GM21381 (cell line): ENCODE measurements at regions not wholly inside any gene's neighbourhood (a gene's known extent, or its start where the extent isn't known, plus 50 kb on each side); places are given as distances from the start of the nearest gene placed in this dataset.
"Not testable (repeated sequence)": the region's sequence is repeated elsewhere in the genome, so short reads cannot be mapped to it uniquely, and the experiment has no call there.

ENCODE experiments used
- ATAC-seq: cut with Tn5 transposase; IDR thresholded peaks from one replicate; pipeline ENCODE4 v1.9.1; 2021; ENCODE audit warnings: mild to moderate bottlenecking, moderate library complexity; ENCODE audit not compliant: unreplicated experiment

DNA sequence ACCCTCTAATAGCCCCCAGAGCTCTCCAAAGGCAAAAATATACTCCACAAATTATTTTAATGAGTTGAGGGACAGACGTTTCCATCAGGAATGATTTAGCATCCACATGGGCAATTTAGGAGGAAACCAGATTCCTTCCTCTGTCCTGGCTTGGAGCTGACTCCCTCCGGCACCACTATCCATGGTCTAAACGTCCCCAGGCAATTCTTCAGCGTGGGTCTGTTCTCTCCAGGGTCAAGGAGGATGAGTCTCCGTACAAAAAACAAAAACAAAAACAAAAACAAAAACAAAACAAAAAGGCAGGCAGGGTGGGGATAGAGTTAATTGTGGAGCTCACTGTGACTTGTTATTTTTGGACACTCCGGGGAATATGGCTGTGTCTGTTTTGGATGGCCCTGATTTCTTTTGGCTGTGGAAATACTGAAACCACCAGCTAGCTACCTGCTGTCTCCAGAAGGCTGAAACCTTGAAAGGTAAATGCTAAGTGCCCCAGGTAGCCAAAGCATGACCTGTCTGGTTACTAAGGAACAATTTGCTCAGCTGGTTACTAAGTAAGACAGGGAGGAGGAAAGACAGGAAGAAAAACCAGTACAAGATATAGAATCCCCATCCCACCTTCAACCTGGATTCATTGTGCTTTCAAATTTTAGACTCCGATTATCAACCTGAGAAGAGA, 419.1 kb upstream of the LCORL start:
- ATAC-seq, result no peak

DNA sequence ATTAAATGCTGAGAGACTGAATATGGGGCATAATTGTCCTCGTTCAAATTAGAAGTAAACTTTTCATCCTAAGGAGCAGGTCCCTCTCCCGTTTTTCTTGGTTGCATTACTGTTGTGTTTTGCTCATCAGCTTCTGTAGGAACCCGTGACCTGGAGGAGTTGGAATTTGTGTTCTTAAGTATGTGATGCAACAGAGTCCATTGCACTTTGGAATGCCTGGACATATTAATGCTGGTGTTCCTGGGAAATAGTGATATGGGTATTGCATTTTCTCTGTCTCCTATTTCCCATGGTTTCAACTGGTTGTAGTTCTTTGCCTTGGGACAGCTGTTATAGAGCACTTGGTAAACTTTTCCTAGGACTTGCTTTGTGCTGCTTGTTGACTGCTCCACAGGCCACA, 417.8 kb upstream of the LCORL start:
- no peak for ATAC-seq

DNA sequence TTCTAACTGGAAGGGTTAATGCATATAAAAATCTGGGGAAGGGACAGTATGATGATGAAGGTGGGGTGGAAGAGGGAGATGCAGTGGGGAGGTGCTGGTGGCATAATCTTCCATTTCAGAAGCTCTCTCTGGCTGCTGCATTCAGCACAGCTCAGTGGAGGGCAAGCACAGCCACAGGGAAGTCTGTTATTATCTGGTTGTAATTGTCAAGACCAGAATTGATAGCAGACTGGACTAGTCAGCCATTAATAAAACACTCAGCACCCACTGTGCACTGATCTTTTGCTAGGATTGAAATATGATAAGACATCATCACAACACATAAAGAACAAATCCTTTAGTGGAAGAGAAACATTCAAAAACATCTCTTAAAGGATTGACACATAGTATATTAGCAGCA, 414.2 kb upstream of the LCORL start:
- ATAC-seq, result no peak

DNA sequence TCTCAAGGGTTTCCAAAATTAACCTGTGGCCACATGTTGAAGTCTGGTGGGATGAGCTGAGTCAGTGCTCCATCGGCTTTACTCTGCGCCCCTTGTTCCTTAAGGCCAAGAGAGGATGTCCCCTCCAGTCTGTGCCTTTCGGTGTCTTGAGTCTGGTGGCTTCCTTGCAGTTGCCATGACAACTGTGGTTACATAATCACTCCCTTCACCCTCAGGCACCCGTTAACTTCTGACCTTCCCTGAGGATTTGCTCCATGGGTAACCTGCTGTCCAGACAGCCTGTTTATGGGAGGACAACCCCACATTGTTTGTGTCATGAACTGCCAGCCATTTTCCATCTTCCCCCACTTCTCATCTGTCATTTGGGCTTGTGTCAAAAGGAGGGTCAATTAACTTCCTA, 401.1 kb upstream of the LCORL start:
- ATAC-seq, result no peak

DNA sequence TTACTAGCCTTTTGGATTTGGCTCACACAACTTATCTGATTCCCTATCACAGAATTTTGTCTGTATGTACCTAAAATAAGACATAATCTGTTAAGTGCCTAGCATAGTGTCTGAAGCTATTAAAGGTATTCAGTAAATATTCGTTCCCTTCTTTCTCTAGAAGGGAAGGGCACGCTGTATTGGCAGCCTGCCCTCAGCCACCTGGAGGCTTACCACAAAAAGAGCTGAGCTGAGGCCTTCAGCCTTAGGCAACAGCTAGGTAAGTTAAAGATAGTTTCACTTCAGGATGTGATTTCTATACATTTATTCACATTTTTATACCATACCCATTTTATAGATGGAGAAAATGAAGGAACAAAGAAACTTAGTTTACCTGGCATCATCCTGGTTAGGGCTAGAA, 400.0 kb upstream of the LCORL start:
- no peak for ATAC-seq

DNA sequence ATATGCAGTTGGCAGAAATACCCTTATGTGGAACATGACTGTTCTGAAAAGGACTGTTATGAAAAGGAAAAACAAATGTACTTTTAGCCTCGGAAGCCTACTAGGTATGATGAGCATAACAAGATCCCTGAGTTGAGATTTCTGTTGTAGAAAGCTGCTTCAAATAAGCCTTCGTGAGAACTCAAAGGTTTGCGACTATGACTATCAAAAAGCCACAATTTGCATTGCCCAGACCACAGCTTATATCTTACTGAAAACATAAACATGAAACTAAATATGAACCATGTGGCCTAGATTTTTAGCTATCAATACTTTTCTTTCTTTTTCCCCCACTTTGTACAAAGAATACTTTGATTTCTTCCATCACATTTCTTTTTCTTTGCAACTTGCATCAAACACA, 398.2 kb upstream of the LCORL start:
- ATAC-seq, result peak; percentile 52

DNA sequence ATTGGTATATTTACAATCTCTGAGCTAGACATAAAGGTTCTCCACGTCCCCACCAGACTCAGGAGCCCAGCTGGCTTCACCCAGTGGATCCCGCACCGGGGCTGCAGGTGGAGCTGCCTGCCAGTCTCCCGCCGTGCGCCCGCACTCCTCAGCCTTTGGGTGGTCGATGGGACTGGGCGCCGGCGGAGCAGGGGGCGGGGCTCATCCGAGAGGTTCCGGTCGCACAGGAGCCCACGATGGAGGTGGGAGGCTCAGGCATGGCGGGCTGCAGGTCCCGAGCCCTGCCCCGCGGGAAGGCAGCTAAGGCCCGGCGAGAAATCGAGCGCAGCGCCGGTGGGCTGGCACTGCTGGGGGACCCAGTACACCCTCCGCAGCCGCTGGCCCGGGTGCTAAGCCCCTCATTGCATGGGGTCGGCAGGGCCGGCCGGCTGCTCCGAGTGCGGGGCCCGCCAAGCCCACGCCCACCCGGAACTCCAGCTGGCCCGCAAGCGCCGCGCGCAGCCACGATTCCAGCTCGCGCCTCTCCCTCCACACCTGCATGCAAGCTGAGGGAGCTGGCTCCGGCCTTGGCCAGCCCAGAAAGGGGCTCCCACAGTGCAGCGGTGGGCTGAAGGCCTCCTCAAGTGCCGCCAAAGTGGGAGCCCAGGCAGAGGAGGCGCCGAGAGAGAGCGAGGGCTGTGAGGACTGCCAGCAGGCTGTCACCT, 396.8 kb upstream of the LCORL start:
- ATAC-seq, result not testable (repeated sequence)

DNA sequence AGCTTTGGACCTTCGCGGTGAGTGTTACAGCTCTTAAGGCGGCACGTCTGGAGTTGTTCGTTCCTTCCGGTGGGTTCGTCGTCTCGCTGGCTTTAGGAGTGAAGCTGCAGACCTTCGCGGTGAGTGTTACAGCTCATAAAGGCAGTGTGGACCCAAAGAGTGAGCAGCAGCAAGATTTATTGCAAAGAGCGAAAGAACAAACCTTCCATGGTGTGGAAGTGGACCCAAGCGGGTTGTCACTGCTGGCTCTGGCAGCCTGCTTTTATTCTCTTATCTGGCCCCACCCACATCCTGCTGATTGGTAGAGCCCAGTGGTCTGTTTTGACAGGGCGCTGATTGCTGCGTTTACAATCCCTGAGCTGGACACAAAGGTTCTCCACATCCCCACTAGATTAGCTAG, 396.1 kb upstream of the LCORL start:
- not testable (repeated sequence) for ATAC-seq

DNA sequence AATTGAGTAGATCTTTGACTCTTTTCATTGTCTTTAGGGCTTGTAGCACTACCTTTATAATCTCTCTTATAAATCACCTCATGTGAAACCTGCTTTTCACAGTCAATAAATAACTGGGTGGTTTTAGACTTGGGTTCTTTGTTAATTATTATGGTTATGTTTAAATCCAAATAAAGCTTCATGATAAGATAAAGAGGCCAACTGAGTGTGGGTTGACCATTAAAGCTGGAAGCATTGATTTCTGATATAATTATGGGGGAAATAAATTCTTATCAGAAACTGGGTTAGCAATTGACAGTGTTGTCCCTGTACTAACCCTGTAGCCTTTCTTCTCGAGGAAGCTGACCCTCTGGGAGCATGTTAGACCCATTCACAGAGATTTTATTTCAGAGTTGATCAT, 384.7 kb upstream of the LCORL start:
- ATAC-seq, result no peak

DNA sequence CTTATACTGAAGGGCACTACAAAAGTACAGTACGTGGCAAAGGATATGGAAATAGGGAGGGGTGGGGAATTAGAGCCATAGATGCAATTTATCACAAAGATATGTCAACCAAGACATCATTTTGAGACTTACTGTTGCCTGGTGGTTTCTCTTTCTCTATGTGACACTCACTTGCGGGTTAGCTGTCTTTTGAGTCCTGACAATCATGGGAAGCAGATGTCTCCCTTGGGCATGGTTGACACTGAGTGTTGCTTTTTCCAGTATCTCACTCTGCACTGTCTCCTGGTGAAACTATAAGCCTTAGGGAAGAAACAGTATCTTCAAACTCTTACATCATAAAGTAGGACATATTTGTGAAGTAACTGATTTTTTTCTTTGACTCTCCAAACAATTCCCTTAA, 383.5 kb upstream of the LCORL start:
- no peak for ATAC-seq

DNA sequence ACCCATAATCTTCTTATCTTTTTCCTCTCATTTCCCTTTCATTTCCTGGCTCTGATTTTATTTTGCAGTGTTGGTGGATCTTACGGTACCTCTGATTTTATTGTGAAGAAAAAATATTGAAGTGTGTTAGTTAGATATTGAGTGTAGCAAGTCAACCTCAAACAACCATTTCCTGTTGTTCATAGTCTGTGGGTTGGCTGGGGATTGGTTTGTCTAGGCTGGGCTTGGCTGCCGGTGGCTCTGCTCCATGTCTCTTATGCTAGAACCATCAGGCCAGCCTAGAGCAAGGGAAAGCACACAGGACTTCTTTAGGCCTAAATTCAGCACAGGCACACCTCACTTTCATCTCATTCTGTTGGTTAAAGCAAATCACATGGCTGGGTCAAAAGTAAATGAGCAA, 383.1 kb upstream of the LCORL start:
- ATAC-seq, result no peak

DNA sequence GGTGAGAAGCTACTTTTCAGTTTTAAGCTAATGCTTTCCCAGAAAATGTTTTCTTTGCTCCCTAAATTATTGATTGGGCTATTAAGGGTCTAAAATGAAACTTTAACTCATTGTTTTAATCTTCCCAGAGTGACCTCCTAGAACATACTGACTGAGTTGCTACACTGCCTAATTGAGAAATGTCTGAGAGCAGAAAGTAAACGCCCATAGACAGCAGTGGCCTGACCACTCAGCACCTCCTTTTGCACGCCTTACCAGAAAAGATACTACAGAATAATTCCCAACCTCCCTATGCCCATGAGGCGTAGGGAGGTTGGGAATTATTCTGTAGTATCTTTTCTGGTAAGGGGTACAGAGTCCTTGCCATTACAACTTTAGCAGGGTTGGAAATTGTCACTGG, 381.8 kb upstream of the LCORL start:
- ATAC-seq, result no peak

DNA sequence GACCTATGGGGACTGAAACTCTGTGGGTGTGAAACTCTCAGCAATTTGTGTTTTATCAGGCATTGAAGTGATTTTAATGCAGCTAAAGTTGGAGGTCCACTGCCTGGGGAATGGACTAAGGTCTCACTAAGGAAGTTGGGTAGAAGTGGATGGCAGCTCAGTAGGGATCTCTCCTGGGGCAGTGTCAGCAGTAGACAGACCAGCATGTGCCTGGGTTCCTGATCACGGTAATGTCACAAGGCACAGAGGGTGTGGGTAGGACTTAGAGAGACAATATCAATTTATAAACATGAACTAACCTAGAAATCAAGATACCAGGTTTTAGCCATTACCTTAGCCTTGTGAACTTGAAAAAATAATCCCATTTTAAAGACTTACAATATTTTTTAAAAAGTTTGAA, 380.3 kb upstream of the LCORL start:
- ATAC-seq, result no peak

DNA sequence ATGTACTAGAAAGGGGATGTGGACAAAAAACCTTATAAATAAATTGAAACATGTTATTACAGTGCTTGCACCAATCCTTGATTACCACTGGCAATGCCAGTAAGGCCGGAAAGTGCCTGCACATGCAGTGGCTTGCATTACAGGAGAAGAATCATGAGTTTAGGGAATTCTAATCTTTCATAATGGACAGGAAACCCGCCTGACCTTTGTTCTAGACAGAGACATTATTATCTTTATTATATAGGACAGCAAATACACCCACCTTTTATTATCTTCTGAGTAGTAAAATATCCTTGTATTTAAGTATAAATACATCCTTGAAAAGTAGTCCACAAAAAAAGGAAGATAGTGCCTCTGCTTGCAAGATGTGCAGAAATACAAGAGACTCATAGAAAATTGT, 379.9 kb upstream of the LCORL start:
- ATAC-seq, result no peak

DNA sequence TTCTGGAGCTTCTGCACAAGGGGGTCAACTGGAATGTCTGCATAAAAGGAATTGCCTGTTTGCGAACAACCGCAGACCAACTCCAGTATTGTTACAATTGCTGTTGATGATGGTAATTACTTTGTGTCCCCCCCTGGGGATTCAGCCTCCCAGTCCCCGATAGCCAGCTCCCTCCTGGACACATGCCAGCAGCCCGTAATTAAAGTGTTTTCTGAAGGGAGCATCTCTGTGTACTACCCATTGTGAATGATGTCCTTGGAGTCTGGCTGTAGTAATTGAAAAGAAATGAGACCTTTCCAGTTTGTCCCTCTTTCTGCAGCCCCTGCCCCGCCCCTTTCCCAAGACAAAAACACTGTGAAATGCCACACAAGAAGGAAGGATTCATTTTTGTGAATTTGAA, 377.1 kb upstream of the LCORL start:
- ATAC-seq, result no peak

DNA sequence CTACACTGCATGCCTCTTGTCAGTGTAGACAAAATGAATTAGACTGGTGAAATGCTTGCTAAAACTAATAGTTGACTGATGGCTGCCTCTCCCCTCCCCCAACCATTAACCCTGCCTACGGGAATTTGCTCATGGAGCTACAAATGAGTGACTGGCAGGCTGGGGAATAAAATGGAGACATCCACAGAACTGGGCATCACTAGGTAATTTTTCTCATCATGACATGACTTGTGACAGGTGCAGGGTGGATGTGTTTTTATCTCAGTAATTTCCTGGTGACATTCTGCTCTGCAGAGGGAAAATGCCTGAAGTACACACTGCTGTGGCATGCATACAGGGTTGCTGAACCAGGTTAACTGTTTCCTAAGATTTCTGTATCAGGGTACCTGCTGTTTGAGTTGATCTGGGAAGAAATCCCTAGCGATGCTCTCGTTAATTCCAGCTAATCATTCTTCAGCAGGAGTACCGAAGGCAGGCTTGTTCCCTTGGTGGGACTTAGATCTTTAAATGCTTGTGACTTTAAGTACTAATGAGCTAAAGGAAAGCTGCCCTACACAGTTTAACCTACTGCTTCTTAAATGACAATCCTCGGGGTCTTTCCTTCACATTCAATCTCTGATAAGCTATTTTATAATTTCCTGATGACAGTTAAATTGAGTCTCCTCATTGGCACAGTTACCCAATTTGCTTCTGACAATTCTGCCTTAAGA, 376.3 kb upstream of the LCORL start:
- no peak for ATAC-seq

DNA sequence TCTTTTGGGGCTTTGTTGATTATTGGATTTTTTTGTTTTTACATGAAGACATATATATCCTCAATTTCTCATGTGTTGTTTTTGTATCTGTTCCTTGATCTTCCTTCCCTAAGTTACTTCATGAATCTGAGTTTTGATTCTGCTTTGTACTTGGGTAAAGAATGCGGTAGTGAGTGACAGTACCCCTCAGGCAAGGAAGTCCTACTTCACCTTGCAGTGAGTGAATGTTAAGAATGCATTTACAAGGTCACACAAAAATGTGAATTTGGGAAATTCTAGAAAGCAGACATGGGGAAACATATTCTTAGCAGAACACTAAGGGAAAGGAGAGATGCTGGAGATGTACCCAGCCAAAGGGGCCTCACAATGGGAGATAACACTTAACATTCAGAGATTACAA, 373.1 kb upstream of the LCORL start:
- no peak for ATAC-seq

DNA sequence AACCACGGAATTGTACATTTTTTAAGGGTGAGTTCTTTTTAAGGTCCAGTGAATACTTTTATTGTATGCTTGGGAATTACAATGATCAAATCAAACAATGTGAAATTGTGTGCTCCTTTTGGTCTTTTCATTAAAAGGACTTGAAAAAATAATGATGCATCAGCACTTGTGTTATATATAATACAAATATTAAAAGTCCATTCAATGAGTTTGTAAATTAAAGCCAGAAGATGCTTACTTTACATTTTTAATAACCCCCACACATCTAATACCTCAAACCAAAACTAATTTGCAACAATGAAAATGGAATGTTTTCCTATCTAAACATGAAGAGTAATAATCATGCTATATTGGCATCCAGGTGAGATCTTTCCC, 369.8 kb upstream of the LCORL start:
- no peak for ATAC-seq

DNA sequence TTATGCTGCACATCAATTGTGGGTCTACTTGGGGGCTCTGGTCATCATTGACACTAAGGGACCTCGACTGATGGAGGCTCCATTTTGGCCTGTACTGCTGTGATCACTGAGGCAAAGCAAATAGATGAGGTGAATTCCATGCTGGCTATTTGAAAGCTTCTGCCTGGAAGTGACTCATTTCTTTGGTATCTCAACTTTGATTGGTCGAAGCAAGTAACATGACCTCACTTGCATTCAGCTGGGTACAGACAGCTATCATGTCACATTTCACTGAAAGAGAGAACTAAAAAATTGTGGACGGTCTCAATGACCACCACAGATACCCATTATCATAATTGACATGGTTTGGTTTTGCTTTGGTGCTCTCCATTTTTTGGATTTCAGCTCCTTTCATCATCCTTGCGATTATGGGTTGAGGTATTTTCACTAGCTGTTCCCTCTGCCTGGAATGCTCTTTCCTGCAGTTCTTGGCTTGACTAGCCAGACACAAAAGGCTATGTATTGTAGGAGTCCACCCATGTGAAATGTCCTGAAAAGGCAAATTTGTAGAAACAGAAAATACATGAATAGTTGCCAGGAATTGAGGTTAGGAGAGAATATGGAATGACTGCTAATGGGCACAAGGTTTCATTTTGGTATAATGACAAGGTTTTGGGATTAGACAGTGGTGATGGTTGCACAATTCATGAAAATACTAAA, 369.2 kb upstream of the LCORL start:
- no peak for ATAC-seq

DNA sequence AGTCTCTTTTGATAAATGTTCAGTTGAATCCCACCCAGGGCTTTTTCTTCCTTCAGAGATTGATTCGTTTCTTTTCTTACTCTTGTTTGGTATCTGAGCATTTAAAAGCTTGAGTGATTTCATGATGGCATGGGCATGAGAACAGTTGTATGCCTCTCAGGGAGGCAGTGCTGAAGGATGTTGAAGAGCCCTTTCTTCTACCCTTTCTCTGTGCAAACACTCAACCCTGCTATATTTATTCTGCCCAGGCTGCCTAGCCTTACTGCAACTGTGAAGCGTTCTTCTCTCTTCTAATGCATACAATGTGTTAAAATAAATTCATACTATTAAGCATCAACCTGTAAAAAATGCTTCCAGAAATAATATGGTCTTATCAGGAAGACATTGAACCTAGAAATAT, 367.6 kb upstream of the LCORL start:
- ATAC-seq, result no peak

DNA sequence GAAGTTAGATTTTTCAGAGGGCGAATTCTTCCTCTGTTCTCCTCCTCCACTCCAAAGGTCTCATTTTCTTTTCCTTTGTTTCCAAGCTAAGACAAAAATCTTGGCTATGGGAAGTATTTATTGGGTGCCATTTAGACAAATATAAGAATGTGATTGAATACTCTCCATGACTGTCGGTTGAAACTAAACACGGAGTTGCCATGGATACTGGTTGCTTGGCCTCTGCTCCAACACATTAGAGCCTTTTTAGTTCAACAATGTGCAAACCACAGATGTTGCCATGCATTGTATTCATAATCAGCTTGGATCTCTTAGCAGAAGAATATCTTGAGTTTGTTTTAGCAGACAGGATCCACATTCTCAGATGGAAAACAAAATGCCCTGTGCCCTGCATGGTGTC, 366.5 kb upstream of the LCORL start:
- ATAC-seq, result no peak

DNA sequence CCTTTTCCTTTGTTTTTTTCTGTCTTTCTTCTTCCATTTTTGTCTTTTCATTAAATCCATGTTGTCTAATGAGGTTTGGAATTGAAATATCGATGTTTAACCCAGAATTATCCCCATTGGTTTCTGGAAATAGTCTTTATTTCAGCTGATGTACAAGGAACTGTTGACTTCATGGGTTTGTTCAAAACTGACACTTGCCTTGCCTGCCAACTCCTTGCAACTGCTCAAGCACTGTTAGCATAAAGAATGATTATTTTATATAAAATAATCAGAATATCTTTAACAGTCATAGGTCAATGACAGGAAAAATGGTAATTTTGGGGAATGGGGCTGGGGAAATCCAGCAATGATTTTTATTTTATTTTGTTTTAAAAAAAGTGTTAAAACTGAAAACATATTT, 359.6 kb upstream of the LCORL start:
- no peak for ATAC-seq
